ENCODE measurements at regions not wholly inside any gene's neighbourhood (a gene's known extent, or its start where the extent isn't known, plus 50 kb on each side); places are given as distances from the start of the nearest gene placed in this dataset.

DNA sequence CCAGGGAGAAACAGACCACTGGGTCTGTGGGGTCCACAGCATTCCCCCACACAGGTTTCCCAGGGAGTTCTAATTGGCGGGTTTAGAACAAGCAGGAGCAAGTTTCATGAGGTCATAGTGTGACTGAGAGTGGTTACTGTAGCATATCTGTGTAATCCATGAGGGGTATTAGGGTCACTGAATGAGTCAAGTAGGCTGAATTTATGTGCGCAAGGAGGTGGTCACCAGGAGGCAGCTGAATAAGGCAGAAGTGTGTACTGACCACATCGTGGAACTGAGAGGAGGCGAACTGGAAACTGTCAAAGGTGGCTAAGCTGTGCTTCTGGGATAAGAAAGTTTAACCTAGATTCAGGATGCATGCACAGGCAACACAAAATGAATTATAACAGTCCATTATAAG, 876.0 kb downstream of the METTL15 start:
- Mint-ChIP-seq H3K36me3 (ENCODE audit: low read depth) (no peaks in the 10 kb centered on the region), H3K4me1 (no peaks in the 10 kb centered on the region), H3K4me3 (no peak overlapping the region), H3K27me3 (ENCODE audit: low read depth, poor library complexity) (peaks cover 2% of the 10 kb centered on the region), H3K27ac (no peak overlapping the region), H3K9me3 (no peaks in the 10 kb centered on the region)
- TF ChIP-seq, protein P1, sequence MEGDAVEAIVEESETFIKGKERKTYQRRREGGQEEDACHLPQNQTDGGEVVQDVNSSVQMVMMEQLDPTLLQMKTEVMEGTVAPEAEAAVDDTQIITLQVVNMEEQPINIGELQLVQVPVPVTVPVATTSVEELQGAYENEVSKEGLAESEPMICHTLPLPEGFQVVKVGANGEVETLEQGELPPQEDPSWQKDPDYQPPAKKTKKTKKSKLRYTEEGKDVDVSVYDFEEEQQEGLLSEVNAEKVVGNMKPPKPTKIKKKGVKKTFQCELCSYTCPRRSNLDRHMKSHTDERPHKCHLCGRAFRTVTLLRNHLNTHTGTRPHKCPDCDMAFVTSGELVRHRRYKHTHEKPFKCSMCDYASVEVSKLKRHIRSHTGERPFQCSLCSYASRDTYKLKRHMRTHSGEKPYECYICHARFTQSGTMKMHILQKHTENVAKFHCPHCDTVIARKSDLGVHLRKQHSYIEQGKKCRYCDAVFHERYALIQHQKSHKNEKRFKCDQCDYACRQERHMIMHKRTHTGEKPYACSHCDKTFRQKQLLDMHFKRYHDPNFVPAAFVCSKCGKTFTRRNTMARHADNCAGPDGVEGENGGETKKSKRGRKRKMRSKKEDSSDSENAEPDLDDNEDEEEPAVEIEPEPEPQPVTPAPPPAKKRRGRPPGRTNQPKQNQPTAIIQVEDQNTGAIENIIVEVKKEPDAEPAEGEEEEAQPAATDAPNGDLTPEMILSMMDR (IDR thresholded peaks at IDR 0.05), result no peak
- DNase-seq, result no peak

DNA sequence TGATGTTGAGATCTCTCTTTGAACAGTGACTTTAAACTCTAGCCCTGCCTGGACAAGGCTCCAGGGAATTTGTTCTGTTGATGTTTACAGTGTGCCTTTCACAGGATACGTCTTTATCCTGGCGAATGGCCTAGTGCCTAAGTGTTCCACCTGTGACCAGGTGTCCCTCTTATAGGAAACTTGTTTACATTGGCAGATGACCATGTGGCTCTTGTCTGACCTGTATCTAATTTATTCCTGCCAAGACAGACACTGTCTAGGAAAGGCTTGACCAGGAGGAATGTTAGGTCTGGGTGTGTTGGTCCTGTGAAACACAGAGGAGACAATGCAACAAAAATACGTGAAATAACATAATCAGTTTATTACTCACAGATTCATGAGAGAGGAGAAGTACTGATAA, 875.6 kb downstream of the METTL15 start:
- Mint-ChIP-seq H3K27ac (no peak overlapping the region), H3K9me3 (no peaks in the 10 kb centered on the region), H3K27me3 (ENCODE audit: low read depth, poor library complexity) (peaks cover 2% of the 10 kb centered on the region), H3K4me3 (no peak overlapping the region), H3K36me3 (ENCODE audit: low read depth) (no peaks in the 10 kb centered on the region), H3K4me1 (no peaks in the 10 kb centered on the region)
- no peak for DNase-seq
- TF ChIP-seq, protein P1 (IDR thresholded peaks at IDR 0.05), result no peak

DNA sequence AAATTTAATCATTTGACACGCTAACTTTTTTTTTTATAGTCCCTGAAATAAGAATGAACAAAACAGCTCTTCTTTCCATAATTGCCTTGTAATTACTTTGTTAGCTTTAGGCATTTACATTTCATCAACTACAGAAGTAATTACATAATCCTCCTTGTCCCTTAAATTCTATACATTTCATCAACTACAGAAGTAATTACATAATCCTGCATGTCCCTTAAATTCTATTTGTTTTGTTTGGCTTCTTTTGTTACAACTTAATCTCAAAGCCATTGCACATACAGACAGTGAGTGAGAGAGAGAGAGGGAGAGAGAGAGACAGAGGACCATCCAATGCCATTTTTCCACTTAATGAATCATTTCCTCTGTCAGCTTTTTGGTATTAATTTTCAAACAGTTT, 873.2 kb downstream of the METTL15 start:
- Mint-ChIP-seq H3K27ac (no peak overlapping the region), H3K4me3 (no peak overlapping the region), H3K9me3 (no peaks in the 10 kb centered on the region), H3K36me3 (ENCODE audit: low read depth) (no peaks in the 10 kb centered on the region), H3K27me3 (ENCODE audit: low read depth, poor library complexity) (peaks cover 2% of the 10 kb centered on the region), H3K4me1 (no peaks in the 10 kb centered on the region)
- TF ChIP-seq, protein P1 (IDR thresholded peaks at IDR 0.05), result no peak
- DNase-seq, result no peak

DNA sequence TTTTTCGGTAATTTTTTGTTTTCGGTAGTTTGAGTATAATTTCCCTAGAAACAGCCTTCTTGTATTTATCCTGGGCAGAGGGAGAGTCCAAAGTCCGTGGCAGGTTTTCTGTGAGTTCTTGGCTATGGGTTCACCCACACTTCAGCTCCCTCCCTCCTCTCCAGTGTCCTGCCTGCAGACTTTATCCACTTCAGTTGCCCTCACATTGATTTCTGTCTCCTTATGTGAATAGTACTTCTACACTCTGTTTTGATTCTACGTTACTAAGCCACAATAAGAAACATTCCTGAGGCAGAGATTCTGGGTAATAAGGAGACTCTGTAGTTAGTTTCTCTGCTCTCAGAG, 868.6 kb downstream of the METTL15 start:
- Mint-ChIP-seq H3K27me3 (ENCODE audit: low read depth, poor library complexity) (no peaks in the 10 kb centered on the region), H3K4me3 (no peak overlapping the region), H3K27ac (no peak overlapping the region), H3K36me3 (ENCODE audit: low read depth) (no peaks in the 10 kb centered on the region), H3K9me3 (no peaks in the 10 kb centered on the region), H3K4me1 (no peaks in the 10 kb centered on the region)
- DNase-seq, result no peak
- TF ChIP-seq, protein P1 (IDR thresholded peaks at IDR 0.05), result no peak

DNA sequence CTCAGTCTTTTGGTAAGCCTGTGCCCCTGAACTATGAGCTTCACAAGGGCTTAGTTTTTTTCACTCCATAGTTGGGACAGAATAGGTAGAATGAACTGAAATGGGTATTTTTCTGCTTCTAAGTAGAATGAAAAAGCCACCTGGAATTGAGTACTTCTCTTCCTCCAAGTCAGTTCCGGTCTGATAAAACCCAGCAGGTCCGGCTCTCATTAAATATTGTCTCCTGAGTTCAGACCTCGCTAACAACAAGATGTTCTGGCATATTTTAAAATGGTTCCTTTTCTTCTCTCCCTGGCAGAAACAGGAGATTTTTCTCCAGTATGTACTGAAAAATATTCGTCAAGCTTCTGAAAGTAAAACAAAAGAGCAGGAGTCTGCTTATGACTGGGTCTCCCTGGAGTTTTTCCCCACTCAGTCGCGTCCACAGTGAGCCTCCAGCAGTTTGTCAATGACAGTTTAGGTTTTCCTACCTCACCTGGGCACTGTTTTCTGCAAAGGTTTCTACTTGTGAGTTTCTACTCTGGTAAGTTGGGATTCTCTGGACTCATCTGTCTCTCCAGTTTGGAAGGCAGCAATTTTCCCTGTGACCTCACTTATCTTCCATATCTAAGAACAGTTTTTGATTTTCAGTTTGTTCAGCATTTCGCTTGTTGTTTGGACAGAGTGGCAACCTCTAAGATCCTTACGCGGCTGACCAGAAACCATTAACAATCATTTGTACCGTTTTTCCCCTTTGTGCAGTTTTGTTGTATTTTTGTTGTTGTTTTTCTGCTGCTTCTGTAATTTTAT, 868.0 kb downstream of the METTL15 start:
- no peak overlapping the region for H3K27ac Mint-ChIP-seq
- H3K27me3 Mint-ChIP-seq (ENCODE audit: low read depth, poor library complexity), result no peaks in the 10 kb centered on the region
- H3K4me1 Mint-ChIP-seq, result no peaks in the 10 kb centered on the region
- H3K36me3 Mint-ChIP-seq (ENCODE audit: low read depth), result no peaks in the 10 kb centered on the region
- H3K4me3 Mint-ChIP-seq, result no peak overlapping the region
- TF ChIP-seq, protein P1 (IDR thresholded peaks at IDR 0.05), result no peak
- DNase-seq, result no peak
- no peaks in the 10 kb centered on the region for H3K9me3 Mint-ChIP-seq

DNA sequence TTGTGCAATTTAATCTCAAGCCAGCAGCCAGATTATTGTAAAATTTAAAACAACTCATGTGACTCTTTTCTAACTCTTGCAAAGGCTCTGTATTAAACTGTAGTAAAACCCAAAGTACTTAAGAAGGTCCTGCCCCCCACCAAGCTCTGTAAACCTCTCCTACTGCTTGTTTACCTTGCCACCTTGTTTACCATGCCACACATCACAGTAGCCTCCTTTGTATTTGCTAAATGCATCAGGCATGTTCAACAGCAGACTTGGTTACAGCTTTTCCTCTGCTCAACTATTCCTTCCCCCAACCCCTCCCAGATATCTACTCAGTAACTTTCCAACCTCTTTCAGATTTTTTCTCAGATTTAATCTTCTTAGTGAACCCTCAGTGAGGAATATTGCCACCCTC, 861.6 kb downstream of the METTL15 start:
- H3K4me1 Mint-ChIP-seq, result no peaks in the 10 kb centered on the region

More for the DNA sequence above, 861.6 kb downstream of the METTL15 start:
- no peak for DNase-seq
- no peak overlapping the region for H3K4me3 Mint-ChIP-seq
- TF ChIP-seq, protein P1 (IDR thresholded peaks at IDR 0.05), result no peak
- no peaks in the 10 kb centered on the region for H3K36me3 Mint-ChIP-seq (ENCODE audit: low read depth)
- H3K27ac Mint-ChIP-seq, result no peak overlapping the region
- H3K9me3 Mint-ChIP-seq, result no peaks in the 10 kb centered on the region
- no peaks in the 10 kb centered on the region for H3K27me3 Mint-ChIP-seq (ENCODE audit: low read depth, poor library complexity)

Measured in nephron progenitor cell (in vitro differentiated cells).